Neural cell (in vitro differentiated cells): ENCODE measurements at regions not wholly inside any gene's neighbourhood (a gene's known extent, or its start where the extent isn't known, plus 50 kb on each side); places are given as distances from the start of the nearest gene placed in this dataset.

ENCODE experiments used
- H2AFZ ChIP-seq: fragments of 200-600, 300-800 bp; sonication (generic), shearing (Covaris generic); 2 replicates; pipeline ENCODE4 v1.6.0; 2014; ENCODE audit warnings: low read depth, mild to moderate bottlenecking, antibody characterized with exemption, low read length, moderate library complexity
- H3F3A ChIP-seq: fragments of 200-600 bp; shearing (Covaris generic); 2 replicates; pipeline ENCODE4 v1.6.1; 2016; ENCODE audit warnings: mild to moderate bottlenecking, moderate library complexity, mixed read lengths, antibody characterized with exemption, low read length; ENCODE audit not compliant: insufficient read depth, poor library complexity, severe bottlenecking
- H3K27ac ChIP-seq: fragments of 200-600, 300-800 bp; sonication (generic), shearing (Covaris generic); 2 replicates; pipeline ENCODE4 v1.5.1; 2014; ENCODE audit warnings: mild to moderate bottlenecking, low read length, moderate library complexity
- H3K27me3 ChIP-seq: fragments of 300-800, 200-600 bp; sonication (generic), shearing (Covaris generic); 2 replicates; pipeline ENCODE4 v1.6.0; 2014; ENCODE audit warnings: mild to moderate bottlenecking, low read depth, low read length, moderate library complexity; ENCODE audit not compliant: insufficient read depth
- H3K36me3 ChIP-seq: fragments of 300-800, 200-600 bp; sonication (generic), shearing (Covaris generic); 2 replicates; pipeline ENCODE4 v1.5.1; 2014; ENCODE audit warnings: mild to moderate bottlenecking, antibody characterized with exemption, low read length, moderate library complexity; ENCODE audit not compliant: insufficient read depth
- H3K4me2 ChIP-seq: fragments of 300-800, 200-600 bp; sonication (generic), shearing (Covaris generic); 2 replicates; pipeline ENCODE4 v1.6.0; 2014; ENCODE audit warnings: mild to moderate bottlenecking, low read length
- H3K4me3 ChIP-seq: fragments of 300-800, 200-600 bp; sonication (generic), shearing (Covaris generic); 2 replicates; pipeline ENCODE4 v1.5.1; 2014; ENCODE audit warnings: mild to moderate bottlenecking, low read length, moderate library complexity
- H3K79me2 ChIP-seq: fragments of 200-600 bp; shearing (Covaris generic); replicated peaks from 2 replicates; pipeline ENCODE4 v1.6.0; 2014; ENCODE audit warnings: mild to moderate bottlenecking, low read length, moderate library complexity; ENCODE audit not compliant: insufficient read depth
- H3K9ac ChIP-seq: fragments of 300-800, 200-600 bp; sonication (generic), shearing (Covaris generic); 2 replicates; pipeline ENCODE4 v1.6.1; 2016; ENCODE audit warnings: mild to moderate bottlenecking, low read length, mixed read lengths
- H3K9me2 ChIP-seq: fragments of 200-600 bp; shearing (Covaris generic); 2 replicates; pipeline ENCODE4 v1.6.1; 2016; ENCODE audit warnings: mild to moderate bottlenecking, low read length, mixed read lengths; ENCODE audit not compliant: insufficient read depth
- H3K9me3 ChIP-seq: fragments of 200-600, 300-800 bp; sonication (generic), shearing (Covaris generic); 2 replicates; pipeline ENCODE4 v1.6.1; 2016; ENCODE audit warnings: mild to moderate bottlenecking, mixed run types, low read length, moderate library complexity, mixed read lengths
- H4K20me1 ChIP-seq: fragments of 200-600 bp; shearing (Covaris generic); 2 replicates; pipeline ENCODE4 v1.6.1; 2016; ENCODE audit warnings: mild to moderate bottlenecking, mixed run types; ENCODE audit not compliant: insufficient read depth
- CTCF ChIP-seq: fragments of 450-650 bp; IDR thresholded peaks from 2 replicates; pipeline ENCODE4 v1.5.1; 2014; ENCODE audit warnings: antibody characterized with exemption, mild to moderate bottlenecking, moderate library complexity; ENCODE audit not compliant: poor library complexity, severe bottlenecking
- EP300 ChIP-seq: fragments of 450-650 bp; conservative IDR thresholded peaks from 2 replicates; pipeline ENCODE4 v1.6.1; 2014; ENCODE audit warnings: antibody characterized with exemption, mild to moderate bottlenecking, moderate library complexity; ENCODE audit not compliant: poor library complexity, severe bottlenecking
- EZH2 ChIP-seq: fragments of 200-600, 300-800 bp; shearing (Covaris generic), sonication (generic); IDR thresholded peaks from 2 replicates; pipeline ENCODE4 v1.6.1; 2014; ENCODE audit warnings: antibody characterized with exemption, low read length, borderline replicate concordance, mild to moderate bottlenecking; ENCODE audit not compliant: insufficient read depth, poor library complexity, severe bottlenecking
- MXI1 ChIP-seq: fragments of 450-650 bp; conservative IDR thresholded peaks from 2 replicates; pipeline ENCODE4 v1.6.1; 2014; ENCODE audit warnings: antibody characterized with exemption, mild to moderate bottlenecking; ENCODE audit not compliant: poor library complexity, severe bottlenecking
- POLR2AphosphoS5 ChIP-seq: IDR thresholded peaks from 2 replicates; pipeline ENCODE4 v1.6.1; 2012
- RAD21 ChIP-seq: fragments of 450-650 bp; conservative IDR thresholded peaks from 2 replicates; pipeline ENCODE4 v1.6.1; 2014; ENCODE audit warnings: antibody characterized with exemption, mild to moderate bottlenecking, moderate library complexity
- REST ChIP-seq: IDR thresholded peaks from 2 replicates; pipeline ENCODE4 v1.6.1; 2012; ENCODE audit warnings: borderline replicate concordance
- SMC3 ChIP-seq: fragments of 450-650 bp; conservative IDR thresholded peaks from 2 replicates; pipeline ENCODE4 v1.6.1; 2014; ENCODE audit warnings: antibody characterized with exemption, mild to moderate bottlenecking, moderate library complexity; ENCODE audit not compliant: poor library complexity
- TAF1 ChIP-seq: IDR thresholded peaks from 2 replicates; pipeline ENCODE4 v1.6.1; 2012; ENCODE audit warnings: low read depth

DNA sequence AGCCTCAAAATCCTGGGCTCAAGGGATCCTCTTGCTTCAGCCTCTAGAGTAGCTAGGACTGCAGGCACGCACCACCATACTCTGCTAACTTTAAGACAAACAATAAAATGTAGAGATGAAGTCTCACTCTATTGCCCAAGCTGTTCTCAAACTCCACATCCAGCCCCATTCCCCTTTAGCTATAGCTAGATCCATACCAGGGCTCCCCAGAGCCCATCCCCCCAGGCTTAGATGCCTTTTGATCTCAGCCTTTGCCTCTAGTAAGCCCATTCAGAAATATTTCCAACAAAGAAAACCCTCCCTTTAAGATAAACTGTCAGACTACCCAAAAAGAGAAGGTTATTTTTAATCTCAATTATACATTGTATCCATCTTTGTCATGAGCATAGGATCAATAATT, 325.4 kb downstream of the CHRM3 start:
- no peak overlapping the region for H3K4me2 ChIP-seq
- no peaks in the 10 kb centered on the region for H3F3A ChIP-seq
- no peaks in the 10 kb centered on the region for H3K9me2 ChIP-seq
- no peaks in the 10 kb centered on the region for H3K9me3 ChIP-seq
- H3K9ac ChIP-seq = no peak overlapping the region
- TF ChIP-seq TAF1 (no peak), POLR2AphosphoS5 (no peak), RAD21 (no peak), MXI1 (no peak), CTCF (no peak), EZH2 (no peak), REST (no peak), EP300 (no peak)
- no peaks in the 10 kb centered on the region for H3K27me3 ChIP-seq
- H3K36me3 ChIP-seq = no peaks in the 10 kb centered on the region
- H2AFZ ChIP-seq = no peak overlapping the region
- H3K27ac ChIP-seq = no peak overlapping the region
- no peaks in the 10 kb centered on the region for H4K20me1 ChIP-seq
- H3K4me3 ChIP-seq = no peak overlapping the region
- H3K79me2 ChIP-seq = no peaks in the 10 kb centered on the region

GRCh38 chr1:239717097-239717917, 330.9 kb downstream of the CHRM3 start:
- no peaks in the 10 kb centered on the region for H3F3A ChIP-seq
- H2AFZ ChIP-seq = no peak overlapping the region
- no peak overlapping the region for H3K27ac ChIP-seq
- no peak overlapping the region for H3K9ac ChIP-seq
- TF ChIP-seq EZH2 = no peak
- H3K9me3 ChIP-seq = no peaks in the 10 kb centered on the region
- no peaks in the 10 kb centered on the region for H3K79me2 ChIP-seq
- no peaks in the 10 kb centered on the region for H4K20me1 ChIP-seq
- H3K9me2 ChIP-seq = no peaks in the 10 kb centered on the region
- no peaks in the 10 kb centered on the region for H3K27me3 ChIP-seq
- H3K36me3 ChIP-seq = no peaks in the 10 kb centered on the region
- no peak overlapping the region for H3K4me2 ChIP-seq
- no peak overlapping the region for H3K4me3 ChIP-seq

- H3K9me3 ChIP-seq = no peaks in the 10 kb centered on the region
- H3K79me2 ChIP-seq = no peaks in the 10 kb centered on the region
- TF ChIP-seq MXI1 (no peak), EZH2 (no peak), EP300 (peak; percentile 53), TAF1 (no peak), CTCF (no peak), SMC3 (no peak), POLR2AphosphoS5 (peak; percentile 21), REST (no peak), RAD21 (no peak)
- no peak overlapping the region for H3K4me2 ChIP-seq
- no peaks in the 10 kb centered on the region for H3K36me3 ChIP-seq
- H3K27ac ChIP-seq = no peak overlapping the region
- no peak overlapping the region for H3K9ac ChIP-seq
- H3K9me2 ChIP-seq = no peaks in the 10 kb centered on the region
- no peak overlapping the region for H3K4me3 ChIP-seq
- H3K27me3 ChIP-seq = no peaks in the 10 kb centered on the region
- H4K20me1 ChIP-seq = no peaks in the 10 kb centered on the region
- H2AFZ ChIP-seq = no peak overlapping the region
- H3F3A ChIP-seq = no peaks in the 10 kb centered on the region
These were observed 331.5 kb downstream of the CHRM3 start for GRCh38 chr1:239717918-239718184.
